ENCODE measurements at regions not wholly inside any gene's neighbourhood (a gene's known extent, or its start where the extent isn't known, plus 50 kb on each side); places are given as distances from the start of the nearest gene placed in this dataset.
"Not testable (repeated sequence)": the region's sequence is repeated elsewhere in the genome, so short reads cannot be mapped to it uniquely, and the experiment has no call there.

DNA sequence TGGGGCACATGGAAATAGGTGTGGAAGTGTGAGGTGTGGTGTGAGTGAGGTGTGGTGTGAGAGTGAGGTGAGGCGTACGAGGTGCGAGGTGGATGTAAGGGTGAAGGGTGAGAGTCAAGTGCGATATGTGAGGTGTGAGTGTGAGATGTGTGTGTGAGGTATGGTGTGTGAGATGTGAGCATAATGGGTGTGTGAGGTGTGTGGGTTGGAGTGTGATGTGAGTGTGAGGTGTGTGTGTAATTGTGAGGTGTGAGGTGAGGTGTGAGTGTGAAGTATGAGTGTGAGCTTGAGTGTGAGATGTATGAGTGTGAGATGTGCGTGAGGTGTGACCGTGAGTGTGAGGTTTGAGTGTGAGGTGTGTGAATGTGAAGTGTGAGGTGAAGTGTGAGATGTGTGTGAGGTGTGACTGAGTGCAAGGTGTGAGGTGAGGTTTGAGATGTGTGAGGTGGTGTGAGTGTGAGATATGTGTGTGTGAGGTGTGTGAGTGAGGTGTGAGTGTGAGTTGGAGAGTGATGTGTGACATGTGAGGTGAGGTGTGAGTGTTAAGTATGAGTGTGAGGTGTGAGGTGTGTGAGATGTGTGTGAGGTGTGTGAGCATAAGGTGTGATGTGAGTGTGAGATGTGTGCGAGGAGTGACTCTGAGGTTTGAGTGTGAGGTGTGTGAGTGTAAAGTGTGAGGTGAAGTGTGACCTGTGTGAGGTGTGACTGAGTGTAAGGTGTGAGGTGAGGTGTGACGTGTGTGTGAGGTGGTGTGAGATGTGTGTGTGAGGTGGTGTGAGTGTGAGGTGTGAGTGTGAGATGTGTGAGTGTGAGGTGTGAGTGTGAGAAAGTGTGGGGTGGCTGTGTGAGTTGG is 354.0 kb downstream of the FOXL1 start:
- DNase-seq (ENCODE audit: low spot score): no peak

DNA sequence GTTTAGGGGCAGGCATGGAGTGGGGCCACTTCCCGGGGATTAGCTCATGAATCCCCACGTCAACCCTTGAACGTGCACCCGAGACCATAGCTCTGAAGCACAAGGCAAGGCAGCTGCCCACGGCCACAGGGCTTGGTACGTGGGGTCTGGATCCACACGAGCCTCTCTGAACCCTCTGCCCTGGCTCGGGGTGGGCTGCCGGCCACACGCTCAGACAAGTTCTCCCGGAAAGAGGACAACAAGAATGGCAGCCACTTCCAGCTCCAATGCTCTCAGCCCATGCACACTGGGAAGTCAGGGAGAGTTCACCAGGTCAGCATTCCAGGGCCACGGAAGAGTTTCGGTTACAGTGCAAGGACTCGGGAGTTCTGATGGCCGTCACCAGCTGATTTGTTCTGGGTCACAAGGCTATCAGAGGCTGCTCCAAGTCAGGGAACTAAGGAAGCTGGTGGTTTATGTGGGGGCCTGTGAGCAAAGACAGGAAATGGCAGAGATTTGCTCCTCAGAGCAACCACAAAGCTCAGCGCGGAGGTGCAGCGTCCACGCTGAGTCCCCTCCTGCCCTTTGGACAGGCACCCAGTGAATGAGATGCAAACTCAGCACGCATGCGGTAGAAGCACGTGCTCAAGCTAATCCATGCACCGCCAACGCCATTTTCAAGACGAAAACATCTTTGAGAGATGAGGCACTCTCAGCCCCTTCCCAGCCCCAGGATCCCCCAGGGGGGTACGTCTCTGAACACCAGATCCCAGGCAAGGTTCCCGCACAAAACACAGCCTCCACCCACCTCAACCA is 356.4 kb downstream of the FOXL1 start:
- DNase-seq (ENCODE audit: low spot score): no peak

DNA sequence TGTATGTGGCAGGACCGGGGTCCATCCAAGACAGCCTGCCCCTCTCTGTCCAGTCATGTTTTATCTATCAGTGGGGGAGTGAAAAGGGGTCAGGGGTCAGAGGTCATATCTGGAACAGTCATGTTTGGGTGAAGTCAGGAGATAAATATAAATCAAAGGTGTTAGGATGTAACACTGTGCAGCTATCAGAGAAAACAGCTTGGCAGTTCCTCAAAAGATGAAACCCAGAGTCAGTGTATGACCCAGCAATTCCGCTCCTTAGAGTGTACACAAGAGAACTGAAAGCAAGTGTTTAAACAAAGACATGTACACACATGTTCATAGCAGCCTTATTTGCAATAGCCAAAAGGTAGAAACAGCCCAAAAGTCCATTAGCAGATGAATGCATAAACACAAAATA is 361.3 kb downstream of the FOXL1 start:
- no peak for DNase-seq (ENCODE audit: low spot score)

DNA sequence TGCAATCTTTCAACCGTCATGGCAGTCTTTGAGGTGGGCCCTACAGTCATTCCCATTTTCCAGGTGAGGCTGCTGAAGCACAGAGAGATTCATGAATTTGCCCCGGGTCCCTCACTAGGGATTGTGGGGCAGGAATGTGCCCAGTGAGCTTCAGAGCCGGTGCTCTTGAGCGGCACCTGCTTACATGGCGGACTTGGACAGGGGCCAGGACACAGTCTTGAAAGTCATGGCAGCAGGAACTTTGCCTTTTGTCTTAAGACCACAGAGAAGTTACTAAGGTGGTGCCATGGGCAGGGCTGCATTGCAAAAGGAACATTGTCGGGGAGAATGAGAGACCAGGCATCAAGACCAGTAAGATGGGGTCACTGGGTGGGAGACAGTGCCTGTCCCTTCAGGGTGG is 363.4 kb downstream of the FOXL1 start:
- no peak for DNase-seq (ENCODE audit: low spot score)

DNA sequence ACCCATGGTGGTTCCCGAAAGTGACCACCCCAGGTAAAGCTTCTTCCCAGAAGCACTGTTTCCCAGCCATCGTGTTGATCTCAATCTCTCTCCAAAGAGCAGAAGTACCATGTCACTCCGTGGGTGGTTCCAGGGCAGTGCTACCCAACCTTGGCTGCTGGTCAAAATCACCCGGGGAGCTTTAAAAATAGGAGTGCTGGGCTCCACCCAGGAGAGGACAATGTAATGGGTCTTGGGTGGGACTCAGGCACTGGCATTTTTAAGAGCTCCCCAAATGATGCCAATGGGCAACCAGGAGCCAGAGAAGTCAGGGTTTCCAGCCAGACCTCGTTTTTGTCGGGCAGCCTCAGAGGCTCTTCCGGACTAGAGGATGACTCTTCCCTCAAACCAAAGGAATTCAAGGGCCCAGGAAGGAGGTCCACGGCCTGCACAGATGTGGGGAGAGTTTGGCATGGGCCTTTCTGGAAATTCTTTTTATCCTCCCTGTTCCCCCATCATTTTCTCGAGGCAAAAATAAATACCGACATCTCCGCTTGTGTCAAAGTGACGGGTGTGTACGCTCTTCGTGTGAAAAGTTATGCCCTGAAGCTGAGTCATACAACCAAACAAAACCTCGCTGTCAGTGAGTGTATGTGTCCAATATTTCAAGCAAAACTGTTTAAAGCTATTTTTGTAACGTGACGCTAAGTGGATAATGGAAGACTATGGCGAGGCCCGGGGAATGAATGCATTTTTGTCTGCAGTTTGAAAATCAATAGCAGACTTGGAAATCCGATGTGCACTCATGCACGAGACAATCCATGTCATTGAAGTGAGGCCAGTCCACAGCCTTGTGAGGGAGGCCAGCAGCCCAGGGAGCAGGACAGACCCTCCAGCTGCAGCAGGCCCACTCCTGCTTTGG is 364.1 kb downstream of the FOXL1 start:
- peak; percentile 24 for DNase-seq (ENCODE audit: low spot score)

DNA sequence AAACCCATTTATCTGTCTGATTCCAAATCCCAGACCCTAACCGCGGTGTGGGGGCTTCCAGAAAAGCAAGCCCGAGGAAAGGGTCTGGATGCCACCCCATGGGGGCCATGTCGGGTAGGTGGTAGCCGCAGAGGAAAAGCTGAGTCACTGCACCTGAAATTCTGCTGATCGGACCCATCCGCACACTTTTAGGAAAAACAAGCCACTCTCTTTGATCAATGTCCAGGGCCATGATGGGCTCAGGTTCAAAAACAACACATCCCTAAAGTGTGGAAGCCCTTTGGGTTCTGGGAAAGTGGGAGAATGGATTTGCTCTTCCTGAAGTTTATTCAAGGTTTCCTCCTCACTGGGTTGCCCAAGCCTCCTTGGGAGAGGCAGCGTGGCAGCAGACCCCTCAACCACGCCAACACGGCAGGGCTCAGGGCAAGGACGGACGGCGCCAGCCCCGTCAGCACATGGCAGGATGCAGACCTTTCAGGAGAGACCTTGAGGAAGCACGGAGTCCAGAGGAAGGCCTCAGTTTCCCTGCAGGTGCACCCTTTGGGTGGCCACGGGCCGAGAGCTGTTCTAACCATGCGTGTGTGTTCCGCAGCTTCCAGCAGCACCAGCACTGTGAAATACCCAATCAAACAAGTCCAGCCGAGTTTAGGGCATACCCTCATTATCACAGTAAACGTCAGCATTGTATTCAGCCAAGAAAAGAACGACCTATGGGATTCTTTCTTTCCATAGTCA is 367.0 kb downstream of the FOXL1 start:
- DNase-seq (ENCODE audit: low spot score): no peak

DNA sequence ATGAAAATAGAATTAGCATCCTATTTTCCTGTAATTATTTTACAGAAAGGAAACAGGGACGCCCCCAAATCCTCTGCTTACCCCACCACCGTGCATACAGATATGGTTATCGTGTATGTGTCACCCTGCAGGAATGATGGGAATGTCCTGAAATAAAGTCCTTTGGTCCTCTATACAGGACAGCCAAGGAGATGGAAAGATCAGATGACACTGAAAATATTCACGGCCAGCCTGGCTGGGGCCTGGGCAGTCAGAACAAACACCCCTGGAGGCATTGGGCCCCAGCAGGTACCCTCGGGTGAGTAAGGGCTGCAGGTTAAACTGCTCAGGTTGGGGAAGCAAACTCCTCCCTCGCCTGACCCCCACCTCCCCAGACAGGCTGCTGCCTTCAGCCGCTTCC is 368.0 kb downstream of the FOXL1 start:
- no peak for DNase-seq (ENCODE audit: low spot score)

DNA sequence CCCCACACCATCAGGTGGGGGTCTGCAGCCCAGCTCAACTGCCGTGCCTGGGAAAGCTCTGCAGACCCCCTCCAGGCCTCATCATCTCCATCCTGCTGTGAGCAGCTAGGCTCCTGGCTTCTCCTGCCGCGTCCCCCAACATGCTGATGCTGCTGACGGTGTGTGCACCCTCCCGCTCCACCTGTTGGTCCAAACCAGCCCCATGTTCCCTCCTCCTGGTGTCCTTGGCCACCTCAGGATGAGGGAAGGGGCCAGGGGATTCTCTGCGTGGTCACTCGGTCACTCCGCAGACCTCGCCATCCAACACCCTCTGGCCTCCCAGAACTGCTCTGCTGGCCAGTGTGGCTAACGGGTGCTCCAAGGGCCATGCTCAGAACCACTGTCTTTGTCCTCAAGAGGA is 368.6 kb downstream of the FOXL1 start:
- DNase-seq (ENCODE audit: low spot score): no peak

DNA sequence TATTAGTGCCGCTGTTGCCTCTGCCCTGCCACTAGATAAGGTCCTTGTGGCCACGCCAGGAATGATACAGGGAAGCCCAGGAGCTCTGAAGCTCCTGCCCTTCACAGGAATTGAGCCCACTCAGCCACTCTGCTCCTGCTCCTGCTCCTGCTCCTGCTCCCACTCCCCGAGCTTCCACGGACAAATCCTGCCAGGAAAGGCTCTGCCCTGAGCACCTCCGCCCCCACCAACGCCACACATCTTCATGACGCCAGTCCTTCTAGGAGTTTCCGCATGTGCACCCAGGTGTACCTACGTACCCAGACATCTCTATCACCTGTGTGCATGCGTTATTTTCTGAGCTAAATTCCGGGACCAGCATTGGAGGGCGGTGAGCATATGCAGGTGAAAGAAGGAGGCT is 369.1 kb downstream of the C16orf95 start:
- no peak for DNase-seq (ENCODE audit: low spot score)

DNA sequence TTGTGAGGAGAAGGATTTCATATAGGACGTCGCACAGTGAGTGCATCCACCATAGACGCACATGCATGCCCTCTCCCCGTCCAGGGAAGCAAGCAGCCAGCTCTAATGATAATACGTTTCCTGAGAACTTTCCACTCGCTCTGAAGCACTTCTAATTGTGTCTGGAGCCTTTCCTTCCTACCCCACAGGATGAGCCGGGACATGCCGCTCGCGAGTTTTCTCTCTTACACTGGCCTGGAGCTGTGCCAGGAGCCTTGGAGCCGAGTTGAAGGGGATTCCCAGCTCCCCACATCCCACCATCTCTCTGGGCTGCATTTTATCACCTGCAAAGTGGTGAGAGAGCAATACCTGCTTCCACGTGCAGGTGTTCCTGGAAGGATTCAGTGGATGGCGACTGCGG is 368.1 kb downstream of the C16orf95 start:
- DNase-seq (ENCODE audit: low spot score): no peak

DNA sequence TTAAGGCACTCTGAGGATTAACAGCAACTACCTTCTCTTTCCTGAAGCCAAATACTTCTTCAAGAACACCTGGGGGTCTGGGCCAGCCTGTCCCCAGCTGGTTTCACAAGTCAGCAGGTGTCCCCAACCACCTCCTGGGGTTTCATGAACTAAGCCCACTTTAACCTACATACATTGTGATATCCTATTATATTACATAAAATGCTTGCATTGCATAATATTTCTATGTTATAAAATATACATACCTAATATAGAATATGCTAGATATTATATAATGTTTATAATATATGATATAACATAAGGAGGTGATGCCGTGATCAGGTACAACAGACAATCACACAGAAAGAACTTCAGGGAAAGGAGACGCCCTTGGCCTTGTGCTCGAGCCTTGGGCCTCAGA is 367.6 kb downstream of the C16orf95 start:
- no peak for DNase-seq (ENCODE audit: low spot score)

DNA sequence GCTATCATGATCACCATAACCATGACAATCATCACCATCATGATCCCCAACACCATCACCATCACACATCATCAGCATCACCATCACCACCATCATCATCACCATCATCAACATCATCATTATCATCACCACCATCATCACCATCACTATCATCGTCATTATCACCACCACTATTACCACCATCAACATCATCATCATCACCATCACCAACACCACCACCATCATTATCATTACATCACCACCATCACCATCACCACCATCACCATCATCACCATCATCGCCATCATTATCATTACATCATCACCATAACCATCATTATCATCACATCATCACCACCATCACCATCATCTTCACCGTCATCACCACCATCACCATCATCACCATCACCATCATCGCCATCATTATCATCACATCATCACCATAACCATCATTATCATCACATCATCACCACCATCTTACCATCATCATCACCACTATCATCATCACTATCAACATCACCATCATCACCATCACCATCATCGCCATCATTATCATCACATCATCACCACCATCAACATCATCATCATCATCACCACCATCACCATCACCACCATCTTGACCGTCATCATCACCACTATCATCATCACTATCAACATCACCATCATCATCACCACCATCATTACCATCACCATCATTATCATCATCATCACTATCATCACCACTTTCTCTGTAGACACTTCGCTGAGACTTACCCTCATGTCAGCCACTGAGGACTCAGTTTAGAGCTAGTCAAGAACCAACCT is 366.0 kb downstream of the C16orf95 start:
- DNase-seq (ENCODE audit: low spot score): no peak

DNA sequence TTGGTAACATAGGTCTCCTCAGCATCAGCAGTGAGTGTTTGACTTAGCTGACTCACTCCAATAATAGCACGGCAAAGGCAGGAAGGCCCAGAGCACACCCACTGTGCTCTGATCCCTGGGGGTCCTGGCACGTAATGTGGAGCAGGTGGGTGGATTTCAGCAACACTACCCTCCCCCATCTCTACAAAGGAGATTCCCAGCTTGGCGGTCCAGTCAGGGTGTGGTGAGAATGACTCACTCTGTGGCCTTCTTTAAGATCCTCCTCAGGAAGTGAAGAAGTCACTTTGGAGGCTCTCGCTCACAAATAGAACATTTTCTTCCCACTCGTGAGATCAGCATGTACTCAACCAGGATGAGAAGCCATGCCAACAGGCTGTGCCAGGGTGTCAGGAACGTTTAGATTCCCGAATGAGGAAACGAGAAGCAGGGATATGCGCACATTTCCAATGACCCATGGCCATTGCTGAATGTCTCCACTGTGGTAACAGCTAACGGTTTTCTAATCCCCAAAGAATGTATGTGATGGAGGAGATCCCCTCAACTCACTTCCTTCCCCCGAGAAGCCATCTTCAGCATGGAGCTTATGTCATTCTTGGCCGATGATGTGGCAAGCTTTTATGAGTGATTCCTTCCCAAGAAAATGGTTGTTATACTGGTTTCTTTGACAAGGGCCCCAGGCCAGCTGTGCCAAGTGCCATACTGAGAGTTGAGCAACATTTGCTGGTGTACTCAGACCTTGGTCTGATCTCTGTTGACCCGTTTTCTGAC is 365.2 kb downstream of the C16orf95 start:
- DNase-seq (ENCODE audit: low spot score): peak; percentile 63

DNA sequence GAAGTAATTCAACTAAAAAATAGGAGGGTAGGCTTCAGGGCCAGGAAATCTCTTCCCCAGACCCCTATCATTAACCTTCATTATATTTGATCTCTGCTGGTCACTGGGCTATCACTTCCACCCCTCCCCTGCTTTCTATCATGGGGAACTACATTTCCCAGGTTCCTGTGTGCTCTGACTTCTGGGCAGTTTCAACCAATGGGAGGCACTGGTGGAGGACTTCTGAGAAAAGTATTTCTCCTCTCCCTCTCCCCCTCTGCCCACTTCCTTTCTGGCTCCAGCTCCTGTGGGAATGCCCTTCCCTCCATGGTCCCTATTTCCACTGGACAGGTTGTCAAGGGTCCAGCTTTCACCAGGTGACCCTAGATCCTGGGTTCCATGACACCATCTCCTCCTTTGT is 364.4 kb downstream of the C16orf95 start:
- DNase-seq (ENCODE audit: low spot score): no peak

DNA sequence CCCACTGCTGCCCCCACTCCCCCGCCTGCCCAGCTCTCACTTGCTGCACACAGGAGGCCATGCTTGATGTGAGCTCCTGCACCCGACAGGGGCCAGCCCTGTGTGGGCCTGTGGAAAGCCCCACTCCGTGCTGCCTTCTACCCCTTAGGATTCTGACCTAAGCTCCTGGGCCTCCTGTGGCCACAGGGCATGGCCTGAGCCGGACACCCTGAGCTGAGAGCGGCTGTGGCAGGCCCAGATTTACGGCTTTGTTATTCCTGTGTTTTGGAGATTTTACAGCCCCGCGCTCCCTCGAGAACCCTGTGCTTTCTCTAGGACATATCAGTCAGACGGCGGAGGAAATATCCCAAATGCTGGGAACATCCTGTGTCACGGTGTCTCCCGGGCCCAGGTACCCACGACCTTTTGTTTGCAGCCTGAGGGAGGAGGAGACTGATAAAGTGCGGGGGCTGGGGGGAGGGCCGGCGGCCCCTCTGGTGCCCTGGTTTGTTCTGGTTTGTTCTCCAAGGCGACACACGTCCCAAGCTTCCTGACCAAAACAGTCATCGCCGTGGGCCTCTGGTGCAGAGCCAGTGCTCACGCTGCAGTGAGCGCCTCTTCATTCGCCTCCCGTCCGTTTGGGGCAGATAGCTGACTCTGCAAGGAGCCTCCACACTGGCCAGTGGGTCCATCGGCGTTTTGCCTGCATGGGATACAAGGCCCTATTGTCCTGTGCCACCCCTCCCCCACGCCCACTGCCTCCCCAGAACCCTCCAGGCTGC is 363.4 kb downstream of the C16orf95 start:
- no peak for DNase-seq (ENCODE audit: low spot score)

DNA sequence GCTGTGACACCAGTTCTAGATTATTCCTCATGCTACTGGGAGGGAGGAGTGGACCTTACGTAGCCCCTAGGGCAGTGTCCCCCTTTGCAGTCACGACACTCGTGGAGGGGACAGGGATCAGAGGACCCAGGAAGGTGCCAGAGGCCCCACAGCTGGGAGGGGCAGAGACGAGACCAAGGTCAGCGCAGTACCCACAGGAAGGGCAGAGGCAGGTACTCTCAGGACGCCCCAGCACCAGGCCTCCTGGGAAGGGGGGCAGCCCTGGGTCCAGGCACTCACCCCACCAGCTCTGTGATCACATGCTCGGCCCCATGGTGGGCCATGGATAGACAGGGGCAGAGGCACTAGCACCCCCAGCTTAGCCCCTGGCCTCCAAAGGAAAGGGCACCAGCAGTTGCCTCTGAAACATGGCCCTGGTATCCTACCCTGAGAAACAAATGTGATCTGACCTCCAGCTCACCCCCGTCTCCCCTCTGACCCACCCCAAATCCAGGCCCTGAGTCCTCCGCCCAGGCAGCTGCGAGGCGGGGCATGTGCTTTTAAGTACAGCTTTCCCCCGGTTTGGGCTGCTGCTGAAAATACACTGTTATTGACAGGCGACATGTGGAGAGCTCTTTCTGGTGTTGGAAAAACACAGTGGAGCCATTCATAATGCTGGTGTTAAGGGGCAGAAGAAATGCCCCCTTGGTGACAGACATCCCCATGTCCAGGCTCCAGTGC is 361.9 kb downstream of the C16orf95 start:
- no peak for DNase-seq (ENCODE audit: low spot score)

DNA sequence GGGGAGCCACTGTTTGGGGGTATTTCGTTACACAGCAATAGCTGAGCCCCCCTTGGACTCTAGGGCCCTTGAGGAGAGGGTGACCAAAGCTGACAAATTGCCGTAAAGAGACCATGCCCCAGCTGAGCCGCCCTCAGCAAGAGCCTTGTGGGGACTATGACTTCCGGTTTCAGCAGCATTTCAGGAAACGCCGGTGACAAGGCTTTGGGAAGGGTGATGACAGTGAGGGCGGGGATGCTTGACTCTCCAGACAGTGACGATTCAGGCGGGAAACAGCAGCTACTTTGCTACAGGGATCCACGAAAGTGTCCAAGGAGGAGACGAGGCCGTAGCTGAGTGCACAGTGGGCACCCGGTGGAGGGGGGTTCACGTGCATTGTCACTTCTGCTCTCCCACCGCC is 360.8 kb downstream of the C16orf95 start:
- DNase-seq (ENCODE audit: low spot score): no peak

DNA sequence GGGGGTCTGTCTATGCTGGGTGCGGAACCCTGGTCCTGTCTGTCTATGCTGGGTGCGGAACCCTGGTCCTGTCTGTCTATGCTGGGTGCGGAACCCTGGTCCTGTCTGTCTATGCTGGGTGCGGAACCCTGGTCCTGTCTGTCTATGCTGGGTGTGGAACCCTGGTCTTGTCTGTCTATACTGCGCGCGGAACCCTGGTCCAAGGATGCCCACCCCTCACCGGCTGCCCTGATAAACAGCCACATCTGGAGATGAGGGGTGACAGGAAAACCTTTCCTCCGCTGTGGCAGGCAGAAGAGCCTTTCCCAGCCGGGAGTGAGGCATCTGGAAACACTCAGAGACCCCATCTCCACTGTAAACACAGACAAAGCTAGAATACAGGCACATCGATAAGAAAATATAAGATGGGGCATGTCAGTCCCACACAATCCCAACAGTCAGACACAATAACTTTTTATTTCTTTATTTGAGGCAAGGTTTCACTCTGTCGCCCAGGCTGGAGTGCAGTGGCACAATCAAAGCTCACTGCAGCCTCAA is 359.5 kb downstream of the C16orf95 start:
- DNase-seq (ENCODE audit: low spot score): not testable (repeated sequence)

All from LoVo (cell line).